ENCODE measurements at regions not wholly inside any gene's neighbourhood (a gene's known extent, or its start where the extent isn't known, plus 50 kb on each side); places are given as distances from the start of the nearest gene placed in this dataset.

DNA sequence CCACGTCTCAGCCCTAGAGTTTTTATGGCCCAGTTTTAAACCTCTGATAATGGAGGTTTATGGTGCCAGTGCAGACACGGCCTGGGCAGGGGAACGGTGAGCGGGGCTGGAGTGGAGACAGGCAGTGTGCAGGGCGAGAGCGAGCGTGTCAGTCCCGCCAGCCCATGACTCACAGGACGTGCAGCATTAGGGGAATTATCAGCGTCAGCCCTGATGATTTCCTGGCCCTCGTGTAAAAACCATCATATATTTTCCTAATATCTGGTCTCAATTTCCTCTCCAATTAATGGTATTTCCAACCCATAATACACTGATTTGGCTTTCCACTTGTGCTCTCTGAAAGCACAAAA is 104.6 kb upstream of the VSTM2B start:
- TF ChIP-seq EZH2 (IDR thresholded peaks at IDR 0.05; ENCODE audit: borderline replicate concordance, insufficient read depth, low read length, poor library complexity, severe bottlenecking) (no peak), SMC3 (conservative IDR thresholded peaks at IDR 0.05; ENCODE audit: poor library complexity) (no peak), RAD21 (conservative IDR thresholded peaks at IDR 0.05) (no peak)
- TF ChIP-seq, protein P1, sequence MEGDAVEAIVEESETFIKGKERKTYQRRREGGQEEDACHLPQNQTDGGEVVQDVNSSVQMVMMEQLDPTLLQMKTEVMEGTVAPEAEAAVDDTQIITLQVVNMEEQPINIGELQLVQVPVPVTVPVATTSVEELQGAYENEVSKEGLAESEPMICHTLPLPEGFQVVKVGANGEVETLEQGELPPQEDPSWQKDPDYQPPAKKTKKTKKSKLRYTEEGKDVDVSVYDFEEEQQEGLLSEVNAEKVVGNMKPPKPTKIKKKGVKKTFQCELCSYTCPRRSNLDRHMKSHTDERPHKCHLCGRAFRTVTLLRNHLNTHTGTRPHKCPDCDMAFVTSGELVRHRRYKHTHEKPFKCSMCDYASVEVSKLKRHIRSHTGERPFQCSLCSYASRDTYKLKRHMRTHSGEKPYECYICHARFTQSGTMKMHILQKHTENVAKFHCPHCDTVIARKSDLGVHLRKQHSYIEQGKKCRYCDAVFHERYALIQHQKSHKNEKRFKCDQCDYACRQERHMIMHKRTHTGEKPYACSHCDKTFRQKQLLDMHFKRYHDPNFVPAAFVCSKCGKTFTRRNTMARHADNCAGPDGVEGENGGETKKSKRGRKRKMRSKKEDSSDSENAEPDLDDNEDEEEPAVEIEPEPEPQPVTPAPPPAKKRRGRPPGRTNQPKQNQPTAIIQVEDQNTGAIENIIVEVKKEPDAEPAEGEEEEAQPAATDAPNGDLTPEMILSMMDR (IDR thresholded peaks at IDR 0.05; ENCODE audit: poor library complexity, severe bottlenecking), result no peak

Measured in neural cell (in vitro differentiated cells).